ENCODE measurements at regions not wholly inside any gene's neighbourhood (a gene's known extent, or its start where the extent isn't known, plus 50 kb on each side); places are given as distances from the start of the nearest gene placed in this dataset.

DNA sequence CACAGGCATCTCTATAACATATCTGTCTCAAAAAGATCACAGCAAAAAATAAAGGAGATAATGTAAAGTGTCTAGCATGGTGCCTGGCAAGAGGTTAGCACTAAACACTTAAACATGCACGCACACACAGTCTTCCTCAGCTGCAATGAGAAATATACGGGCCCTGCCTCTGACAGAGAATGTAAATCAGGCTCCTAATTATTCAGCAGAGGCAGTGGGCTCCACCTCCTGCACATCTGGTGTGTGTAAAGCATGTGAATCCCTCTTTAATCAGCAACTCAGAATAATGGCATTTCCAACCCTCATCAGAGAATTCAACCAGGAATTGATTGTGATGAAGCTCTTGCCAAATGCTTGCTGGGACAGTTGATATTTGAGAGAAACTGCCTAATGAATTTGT lies 85.6 kb upstream of the KCNA3 start:
- Histone ChIP-seq H3K4me3 (no peak overlapping the region), H3K4me1 (no peaks in the 10 kb centered on the region), H3K9me3 (no peaks in the 10 kb centered on the region), H3K36me3 (ENCODE audit: low read depth, missing control alignments) (no peaks in the 10 kb centered on the region), H3K27me3 (no peaks in the 10 kb centered on the region), H3K27ac (no peak overlapping the region)
- TF ChIP-seq CTCF (IDR thresholded peaks at IDR 0.05) (no peak), POLR2A (IDR thresholded peaks at IDR 0.05) (no peak)
- DNase-seq = no peak
- 41 to 43% methylated on average over 2 of the region's 2 CpGs for WGBS, 2 donors
- intact Hi-C loops (cut with DNase I; ENCODE audit: low total_unique reads) = no loop called here

- no peaks in the 10 kb centered on the region for H3K36me3 ChIP-seq (ENCODE audit: low read depth, missing control alignments)
- TF ChIP-seq POLR2A (IDR thresholded peaks at IDR 0.05) (no peak), CTCF (IDR thresholded peaks at IDR 0.05) (no peak)
- intact Hi-C loops (cut with DNase I; ENCODE audit: low total_unique reads) = no loop called here
- H3K27me3 ChIP-seq = no peaks in the 10 kb centered on the region
- no peaks in the 10 kb centered on the region for H3K9me3 ChIP-seq
- WGBS, 2 donors = 87 to 91% methylated on average over 1 of the region's 1 CpG
- H3K4me3 ChIP-seq = no peak overlapping the region
- H3K4me1 ChIP-seq = no peaks in the 10 kb centered on the region
- no peak for DNase-seq
- no peak overlapping the region for H3K27ac ChIP-seq
Measured at GRCh38 chr1:110756506-110756905, 81.8 kb upstream of the KCNA3 start.

DNA sequence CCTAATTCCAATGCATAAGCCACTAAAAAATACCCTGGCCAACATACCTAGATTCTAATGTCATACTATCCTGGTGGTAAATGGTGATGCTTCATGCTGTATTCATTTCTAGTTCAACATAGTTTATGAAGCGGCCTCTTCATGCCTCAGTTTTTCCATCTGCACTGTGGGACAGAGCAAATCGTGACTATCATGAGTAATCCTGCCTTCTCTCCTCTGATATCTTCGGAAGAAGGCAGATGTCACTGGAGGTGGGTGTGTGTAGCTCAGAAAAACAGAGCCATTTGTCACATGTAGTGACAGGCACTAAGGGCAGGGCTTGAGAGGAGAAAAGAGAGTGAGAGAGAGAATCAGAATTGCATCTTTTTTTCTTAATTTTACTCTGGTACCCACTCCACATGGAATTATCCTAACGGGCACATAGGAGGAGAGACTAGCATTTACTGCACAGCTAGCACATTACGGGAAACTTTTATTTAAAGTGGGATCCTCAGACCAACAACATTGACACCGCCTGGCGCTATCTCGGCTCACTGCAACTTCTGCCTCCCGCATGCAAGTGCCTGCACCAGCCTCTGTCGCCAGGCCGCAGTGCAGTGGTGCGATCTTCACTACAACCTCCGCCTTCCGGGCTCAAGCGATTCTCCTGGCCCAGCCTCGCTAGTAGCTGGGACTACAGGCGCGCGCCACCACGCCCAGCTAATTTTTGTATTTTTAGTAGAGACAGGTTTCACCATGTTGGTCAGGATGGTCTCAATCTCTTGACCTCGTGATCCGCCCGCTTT lies 78.4 kb upstream of the KCNA3 start:
- intact Hi-C loops (cut with DNase I; ENCODE audit: low total_unique reads) = no loop called here
- TF ChIP-seq CTCF (IDR thresholded peaks at IDR 0.05) (no peak), POLR2A (IDR thresholded peaks at IDR 0.05) (no peak)
- Histone ChIP-seq H3K9me3 (no peaks in the 10 kb centered on the region), H3K4me3 (no peak overlapping the region), H3K4me1 (no peaks in the 10 kb centered on the region), H3K27me3 (no peaks in the 10 kb centered on the region), H3K27ac (no peak overlapping the region), H3K36me3 (ENCODE audit: low read depth, missing control alignments) (no peaks in the 10 kb centered on the region)
- DNase-seq = no peak
- WGBS, 2 donors = 67 to 75% methylated on average over 22 to 23 of the region's 23 CpGs

DNA sequence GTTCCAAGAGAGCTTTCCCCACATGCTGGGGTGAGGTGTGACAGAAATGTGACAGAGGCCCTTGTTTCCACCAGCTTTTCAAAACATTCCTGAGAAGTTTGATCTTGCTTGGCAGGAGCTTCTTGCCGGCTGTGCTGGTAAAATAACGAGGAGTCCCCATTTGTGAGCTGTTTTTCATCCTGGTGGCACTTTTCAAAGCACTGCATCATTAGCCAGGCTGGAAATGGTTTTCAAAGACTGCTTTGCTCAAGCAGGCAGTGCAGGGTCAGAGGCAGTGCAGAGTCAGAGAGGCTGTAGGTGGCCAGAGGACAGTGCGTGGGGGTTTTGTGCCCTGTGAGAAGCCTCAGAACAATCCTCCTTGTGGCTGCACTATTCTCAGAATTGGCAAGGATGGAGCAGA lies 75.8 kb upstream of the KCNA3 start:
- H3K27ac ChIP-seq = no peak overlapping the region
- intact Hi-C loops (cut with DNase I; ENCODE audit: low total_unique reads) = no loop called here
- H3K36me3 ChIP-seq (ENCODE audit: low read depth, missing control alignments) = no peaks in the 10 kb centered on the region
- no peak for DNase-seq
- no peak for TF ChIP-seq POLR2A (IDR thresholded peaks at IDR 0.05)
- TF ChIP-seq CTCF (IDR thresholded peaks at IDR 0.05) = no peak
- no peaks in the 10 kb centered on the region for H3K9me3 ChIP-seq
- no peak overlapping the region for H3K4me3 ChIP-seq
- H3K4me1 ChIP-seq = no peaks in the 10 kb centered on the region
- 27 to 43% methylated on average over 3 of the region's 3 CpGs for WGBS, 2 donors
- H3K27me3 ChIP-seq = no peaks in the 10 kb centered on the region

- Histone ChIP-seq H3K36me3 (ENCODE audit: low read depth, missing control alignments) (no peaks in the 10 kb centered on the region), H3K9me3 (no peaks in the 10 kb centered on the region), H3K27ac (no peak overlapping the region), H3K4me1 (no peaks in the 10 kb centered on the region), H3K27me3 (no peaks in the 10 kb centered on the region), H3K4me3 (no peak overlapping the region)
- TF ChIP-seq POLR2A (IDR thresholded peaks at IDR 0.05) = no peak
- TF ChIP-seq CTCF (IDR thresholded peaks at IDR 0.05) = no peak
- 53 to 56% methylated on average over 4 of the region's 4 CpGs for WGBS, 2 donors
- no peak for DNase-seq
- intact Hi-C loops (cut with DNase I; ENCODE audit: low total_unique reads) = no loop called here
Measured at GRCh38 chr1:110749960-110750359, 75.2 kb upstream of the KCNA3 start.
